ENCODE measurements at regions not wholly inside any gene's neighbourhood (a gene's known extent, or its start where the extent isn't known, plus 50 kb on each side); places are given as distances from the start of the nearest gene placed in this dataset.

- ChIA-PET POLR2A (no interaction called here), CTCF (no interaction called here)
- TF ChIP-seq, protein P1, sequence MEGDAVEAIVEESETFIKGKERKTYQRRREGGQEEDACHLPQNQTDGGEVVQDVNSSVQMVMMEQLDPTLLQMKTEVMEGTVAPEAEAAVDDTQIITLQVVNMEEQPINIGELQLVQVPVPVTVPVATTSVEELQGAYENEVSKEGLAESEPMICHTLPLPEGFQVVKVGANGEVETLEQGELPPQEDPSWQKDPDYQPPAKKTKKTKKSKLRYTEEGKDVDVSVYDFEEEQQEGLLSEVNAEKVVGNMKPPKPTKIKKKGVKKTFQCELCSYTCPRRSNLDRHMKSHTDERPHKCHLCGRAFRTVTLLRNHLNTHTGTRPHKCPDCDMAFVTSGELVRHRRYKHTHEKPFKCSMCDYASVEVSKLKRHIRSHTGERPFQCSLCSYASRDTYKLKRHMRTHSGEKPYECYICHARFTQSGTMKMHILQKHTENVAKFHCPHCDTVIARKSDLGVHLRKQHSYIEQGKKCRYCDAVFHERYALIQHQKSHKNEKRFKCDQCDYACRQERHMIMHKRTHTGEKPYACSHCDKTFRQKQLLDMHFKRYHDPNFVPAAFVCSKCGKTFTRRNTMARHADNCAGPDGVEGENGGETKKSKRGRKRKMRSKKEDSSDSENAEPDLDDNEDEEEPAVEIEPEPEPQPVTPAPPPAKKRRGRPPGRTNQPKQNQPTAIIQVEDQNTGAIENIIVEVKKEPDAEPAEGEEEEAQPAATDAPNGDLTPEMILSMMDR (IDR thresholded peaks at IDR 0.05; ENCODE audit: insufficient read depth, low read length, missing control alignments): no peak
Observed at GRCh38 chr4:189198624-189199023, 742.0 kb upstream of the FRG1 start.

GRCh38 chr4:189200353-189200752 is 740.3 kb upstream of the FRG1 start:
- H3K4me3 ChIP-seq (ENCODE audit: low read depth, low read length): no peak overlapping the region
- TF ChIP-seq, protein P1 (IDR thresholded peaks at IDR 0.05; ENCODE audit: insufficient read depth, low read length, missing control alignments): no peak
- no peak for DNase-seq (ENCODE audit: low read depth, low spot score)
- ChIA-PET POLR2A (no interaction called here), CTCF (no interaction called here)

More at GRCh38 chr4:189198624-189199023, 742.0 kb upstream of the FRG1 start:
- no peak overlapping the region for H3K4me3 ChIP-seq (ENCODE audit: low read depth, low read length)
- DNase-seq (ENCODE audit: low read depth, low spot score): no peak

DNA sequence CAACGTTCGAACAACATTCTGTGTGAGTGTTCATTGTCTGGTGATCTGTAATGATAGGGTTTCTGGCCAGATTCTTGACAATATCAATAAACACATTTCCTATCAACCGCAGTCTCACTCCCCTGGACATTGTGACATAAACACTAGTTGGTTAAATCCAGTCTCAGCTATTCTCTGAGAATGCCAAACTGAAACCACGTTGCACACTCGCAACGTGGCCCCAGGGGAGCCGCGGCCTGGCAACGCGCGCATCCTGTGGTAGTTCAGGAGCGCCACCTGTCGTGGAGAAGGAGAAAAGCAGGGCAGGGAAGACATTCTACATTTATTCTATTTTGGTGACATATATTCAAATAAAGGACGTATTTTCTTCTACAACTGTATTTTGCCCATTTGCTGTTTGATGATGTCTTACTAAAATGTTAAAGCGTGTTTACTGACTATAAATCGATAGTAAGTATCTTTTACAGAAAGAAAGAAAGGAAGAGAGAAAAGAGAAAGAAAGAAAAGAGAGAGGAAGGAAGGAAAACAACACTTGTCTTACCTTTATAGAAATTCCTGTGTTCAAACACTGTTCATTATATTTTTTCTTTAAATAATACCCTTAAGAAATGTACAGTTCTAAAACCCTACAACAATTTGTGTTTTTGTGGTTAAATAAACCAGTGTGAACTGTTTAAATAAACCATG is 738.3 kb upstream of the FRG1 start:
- CTCF ChIA-PET: interaction anchor here (0.6 to 2.4 kb wide), 17 partner anchors 10 to 1599 kb away, joined by 3 to 23 read pairs (median 4); no protein-coding TSS in a partner anchor
- POLR2A ChIA-PET: no interaction called here
- H3K4me3 ChIP-seq (ENCODE audit: low read depth, low read length): peak overlapping the region; percentile 30
- peak; percentile 21 for DNase-seq (ENCODE audit: low read depth, low spot score)
- TF ChIP-seq, protein P1 (IDR thresholded peaks at IDR 0.05; ENCODE audit: insufficient read depth, low read length, missing control alignments): peak; percentile 88

DNA sequence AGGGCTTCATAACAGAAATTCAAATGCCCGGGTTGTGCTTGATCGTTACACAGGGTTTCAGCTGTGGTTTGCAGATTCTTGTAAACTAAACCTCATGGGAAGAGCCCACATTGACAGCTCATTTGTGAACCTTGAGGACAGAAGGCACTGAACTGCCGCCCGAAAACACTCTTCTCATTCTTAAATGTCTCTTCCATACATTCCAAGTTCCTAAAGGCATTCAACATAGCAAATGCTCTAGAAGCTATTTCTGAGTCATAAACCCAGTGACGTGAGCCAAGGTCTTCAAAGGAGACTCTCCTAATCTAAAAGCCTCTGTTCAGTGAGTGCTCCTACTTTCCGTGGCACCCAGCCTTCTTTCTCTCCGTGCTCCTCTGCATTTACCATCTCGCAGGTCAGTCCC is 737.8 kb upstream of the FRG1 start:
- ChIA-PET CTCF (interaction anchor here (0.6 to 2.4 kb wide), 8 partner anchors 9 to 1595 kb away, joined by 3 to 23 read pairs (median 4); no protein-coding TSS in a partner anchor), POLR2A (no interaction called here)
- peak; percentile 34 for DNase-seq (ENCODE audit: low read depth, low spot score)
- TF ChIP-seq, protein P1 (IDR thresholded peaks at IDR 0.05; ENCODE audit: insufficient read depth, low read length, missing control alignments): no peak
- H3K4me3 ChIP-seq (ENCODE audit: low read depth, low read length): peak overlapping the region; percentile 18

GRCh38 chr4:189204616-189205015 is 736.1 kb upstream of the FRG1 start:
- ChIA-PET POLR2A (no interaction called here), CTCF (no interaction called here)
- no peak for DNase-seq (ENCODE audit: low read depth, low spot score)
- no peak overlapping the region for H3K4me3 ChIP-seq (ENCODE audit: low read depth, low read length)
- TF ChIP-seq, protein P1 (IDR thresholded peaks at IDR 0.05; ENCODE audit: insufficient read depth, low read length, missing control alignments): no peak

DNA sequence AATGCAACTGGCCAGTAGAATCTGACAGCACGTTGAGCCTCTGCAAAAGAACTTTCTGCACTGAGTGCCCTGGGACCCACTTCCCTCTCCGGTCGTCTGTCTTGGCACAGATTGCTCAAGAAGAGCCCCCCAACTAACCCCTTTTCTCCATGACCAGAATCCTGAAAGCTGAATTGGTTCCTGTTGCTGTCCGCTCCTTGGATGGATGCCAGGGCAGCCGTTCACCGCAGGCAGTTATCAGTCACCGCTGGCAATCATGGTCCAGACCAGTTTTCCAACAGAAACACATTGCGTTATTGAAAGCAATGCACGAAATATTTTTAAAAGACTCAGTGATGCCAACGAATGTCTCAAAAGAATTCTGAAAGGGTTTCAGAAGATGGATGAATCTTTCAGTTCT is 733.7 kb upstream of the FRG1 start:
- POLR2A ChIA-PET: no interaction called here
- no peak overlapping the region for H3K4me3 ChIP-seq (ENCODE audit: low read depth, low read length)
- no peak for DNase-seq (ENCODE audit: low read depth, low spot score)
- TF ChIP-seq, protein P1 (IDR thresholded peaks at IDR 0.05; ENCODE audit: insufficient read depth, low read length, missing control alignments): no peak
- CTCF ChIA-PET: interaction anchor here (0.6 kb wide), 1 partner anchor 704 kb away, joined by 3 read pairs; no protein-coding TSS in a partner anchor
